HG02759 (cell line): ENCODE measurements at regions not wholly inside any gene's neighbourhood (a gene's known extent, or its start where the extent isn't known, plus 50 kb on each side); places are given as distances from the start of the nearest gene placed in this dataset.
A peak's percentile ranks its signal among the peaks of the same experiment; 100 is the strongest.
"Not testable (repeated sequence)": the region's sequence is repeated elsewhere in the genome, so short reads cannot be mapped to it uniquely, and the experiment has no call there.

Source experiments
- ATAC-seq: cut with Tn5 transposase; IDR thresholded peaks from one replicate; pipeline ENCODE4 v1.9.1; 2021; ENCODE audit warnings: mild to moderate bottlenecking, moderate library complexity; ENCODE audit not compliant: unreplicated experiment

DNA sequence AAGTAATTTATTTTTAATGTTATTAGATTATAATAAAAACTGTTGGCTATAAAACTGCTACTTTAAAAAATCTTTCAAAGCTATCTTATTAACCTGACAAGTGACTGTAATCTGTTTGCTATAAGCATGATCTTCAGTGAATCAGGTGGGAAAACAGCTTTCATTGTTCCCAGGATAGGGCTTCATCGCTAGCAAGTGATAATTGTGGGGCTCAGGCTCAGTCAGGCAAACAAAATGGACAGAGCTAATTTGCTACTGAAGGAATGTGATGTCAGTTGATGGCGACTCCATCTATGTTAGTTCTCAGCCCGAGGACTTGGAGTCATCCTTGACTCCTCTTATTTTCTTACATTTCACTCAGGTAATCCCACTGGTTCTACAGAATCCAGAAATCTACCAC is 125.0 kb downstream of the RASSF10 start:
- ATAC-seq = no peak

DNA sequence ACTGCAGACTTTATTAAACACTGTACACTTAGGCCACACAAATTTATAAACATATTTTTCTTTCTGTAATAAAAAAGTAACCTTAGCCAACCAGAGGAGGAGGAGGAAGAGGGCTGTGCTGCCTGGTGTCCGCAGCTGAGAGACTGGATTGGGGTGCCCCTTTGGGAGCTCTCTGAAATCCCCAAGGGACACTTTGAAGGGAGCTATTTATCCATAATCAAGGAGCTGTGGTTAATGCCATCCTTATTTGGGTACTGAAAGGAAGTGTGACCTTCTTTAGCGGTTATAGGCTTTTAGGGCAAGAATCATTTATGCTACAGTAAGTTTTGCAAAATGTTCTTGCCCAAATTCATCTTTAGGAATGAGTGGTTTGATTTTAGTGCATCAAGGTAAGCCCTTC is 125.8 kb downstream of the RASSF10 start:
- no peak for ATAC-seq

DNA sequence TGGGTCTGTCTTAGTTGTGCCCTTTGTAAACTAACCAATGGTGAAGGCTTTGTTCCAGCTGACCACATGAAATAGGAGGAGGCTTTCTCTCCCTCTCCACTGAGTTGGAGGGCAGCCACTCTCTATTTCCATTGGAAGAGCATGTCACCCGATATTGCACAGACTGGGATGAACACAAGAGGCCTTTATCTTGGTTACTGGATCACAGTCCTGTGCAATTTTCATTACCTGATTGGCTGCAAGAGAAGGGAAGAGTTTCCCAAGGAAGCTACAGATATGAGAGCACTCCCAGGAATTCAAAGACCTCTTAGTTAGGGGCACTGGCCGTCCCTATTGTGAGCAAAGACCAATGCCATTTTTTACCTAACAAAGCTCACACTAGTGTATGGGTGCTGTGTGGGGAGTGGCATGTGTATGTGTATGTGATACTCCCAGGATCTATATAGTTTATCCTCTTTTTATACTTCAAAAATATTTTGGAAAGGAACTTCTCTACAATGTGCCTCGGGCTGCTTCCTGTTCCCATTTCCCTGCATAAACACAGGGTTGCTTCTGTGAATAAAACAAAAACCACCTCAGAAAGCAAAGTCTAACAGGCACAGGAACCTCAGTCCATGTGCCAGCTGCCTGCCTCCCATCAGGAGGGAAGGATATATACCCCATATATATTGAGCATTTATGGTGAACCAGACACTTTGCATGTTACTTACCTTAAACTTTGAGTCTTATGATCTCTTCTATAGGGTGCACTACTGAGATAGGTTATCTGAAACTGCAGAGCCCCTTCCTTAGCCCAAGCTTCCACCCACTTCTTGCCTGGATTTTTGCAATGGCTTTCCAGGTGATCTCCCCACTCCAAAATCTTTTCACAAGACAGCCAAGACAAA is 126.5 kb downstream of the RASSF10 start:
- ATAC-seq = no peak

DNA sequence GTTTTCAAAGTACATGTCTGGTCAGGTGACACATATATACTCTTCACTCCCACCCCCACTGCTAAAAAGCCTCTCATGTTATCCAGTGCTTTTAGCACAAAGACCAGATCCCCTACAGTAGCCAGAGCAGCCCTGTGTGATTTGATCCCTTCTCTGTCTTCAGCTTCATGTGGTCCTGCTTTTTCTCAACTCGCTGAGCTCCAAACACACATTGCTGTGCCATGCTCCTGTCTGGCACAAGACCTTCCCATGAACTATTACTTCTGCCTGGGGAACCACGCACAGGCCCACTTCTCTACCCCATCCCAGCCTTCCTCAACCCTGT is 127.1 kb downstream of the RASSF10 start:
- ATAC-seq = no peak

DNA sequence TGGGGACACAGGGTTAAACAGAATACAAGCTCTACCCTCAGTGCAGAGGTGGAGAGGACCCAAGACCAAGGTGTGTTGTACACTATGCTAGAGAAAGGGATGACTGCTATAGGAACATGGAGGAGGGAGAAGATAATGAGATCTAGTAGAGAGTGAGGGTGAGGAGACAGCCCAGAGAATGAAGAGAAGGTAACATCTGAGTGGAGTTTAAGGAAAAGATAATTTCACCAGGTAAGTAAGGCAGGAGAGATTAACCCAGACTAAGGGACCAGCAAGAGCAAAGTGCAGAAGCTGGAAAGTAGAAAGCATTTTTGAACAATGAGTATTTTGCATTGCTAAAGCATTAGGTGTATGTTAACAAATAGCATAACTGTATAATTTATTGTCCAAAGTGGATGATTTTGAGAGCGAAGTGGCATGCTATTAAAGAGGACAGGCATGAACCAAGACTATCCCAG is 128.8 kb downstream of the RASSF10 start:
- no peak for ATAC-seq

DNA sequence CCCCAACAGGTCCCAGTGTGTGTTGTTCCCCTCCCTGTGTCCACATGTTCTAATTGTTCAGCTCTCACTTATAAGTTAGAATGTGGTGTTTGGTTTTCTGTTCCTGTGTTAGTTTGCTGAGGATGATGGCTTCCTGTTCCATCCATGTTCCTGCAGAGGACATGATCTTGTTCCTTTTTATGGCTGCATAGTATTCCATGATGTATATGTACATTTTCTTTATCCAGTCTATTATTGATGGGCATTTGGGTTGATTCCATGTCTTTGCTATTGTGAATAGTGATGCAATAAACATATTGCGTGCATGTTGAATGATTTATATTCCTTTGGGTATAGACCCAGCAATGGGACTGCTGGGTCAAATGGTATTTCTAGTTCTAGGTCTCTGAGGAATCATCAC is 130.0 kb downstream of the RASSF10 start:
- not testable (repeated sequence) for ATAC-seq

DNA sequence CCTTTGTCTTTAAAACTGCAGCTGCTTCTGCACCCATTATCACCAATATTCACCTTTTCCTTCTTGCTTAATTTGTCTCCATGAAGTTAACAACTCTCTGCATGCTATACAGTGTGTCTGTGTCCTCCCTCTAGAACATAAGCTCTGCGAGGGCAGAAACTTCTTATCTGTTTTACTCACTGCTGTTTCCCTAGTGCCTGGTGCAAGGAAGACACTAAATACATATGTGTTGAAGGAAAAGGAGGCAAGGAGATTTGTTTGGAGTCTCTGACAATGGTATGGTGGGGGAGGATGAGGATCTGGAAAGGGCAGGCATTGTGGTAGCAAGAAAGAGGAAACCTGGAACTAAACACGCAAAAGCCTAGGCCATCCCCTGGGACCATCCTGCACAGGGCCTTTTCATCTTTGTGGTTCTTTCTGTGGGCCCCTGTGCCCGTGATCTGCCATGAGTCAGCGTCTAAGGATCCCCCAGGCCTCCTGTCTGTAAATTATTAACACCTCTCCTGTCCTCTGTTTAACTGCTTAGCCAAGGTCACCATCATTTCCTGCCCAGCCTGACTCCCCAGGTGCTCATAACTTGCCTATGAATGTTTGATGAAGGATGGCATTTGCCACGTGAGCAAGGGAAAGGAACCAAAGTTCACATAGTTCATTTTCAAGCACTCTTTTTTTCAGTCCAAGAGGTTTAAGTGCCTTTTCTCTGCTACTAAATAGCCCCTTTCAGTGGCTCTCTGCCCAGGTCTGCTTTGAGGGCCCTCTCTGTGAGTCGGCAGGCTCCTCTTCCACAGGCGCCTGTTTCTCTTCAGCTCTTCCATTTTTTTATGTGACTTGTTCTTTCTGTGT is 131.1 kb downstream of the RASSF10 start:
- peak; percentile 93 for ATAC-seq

DNA sequence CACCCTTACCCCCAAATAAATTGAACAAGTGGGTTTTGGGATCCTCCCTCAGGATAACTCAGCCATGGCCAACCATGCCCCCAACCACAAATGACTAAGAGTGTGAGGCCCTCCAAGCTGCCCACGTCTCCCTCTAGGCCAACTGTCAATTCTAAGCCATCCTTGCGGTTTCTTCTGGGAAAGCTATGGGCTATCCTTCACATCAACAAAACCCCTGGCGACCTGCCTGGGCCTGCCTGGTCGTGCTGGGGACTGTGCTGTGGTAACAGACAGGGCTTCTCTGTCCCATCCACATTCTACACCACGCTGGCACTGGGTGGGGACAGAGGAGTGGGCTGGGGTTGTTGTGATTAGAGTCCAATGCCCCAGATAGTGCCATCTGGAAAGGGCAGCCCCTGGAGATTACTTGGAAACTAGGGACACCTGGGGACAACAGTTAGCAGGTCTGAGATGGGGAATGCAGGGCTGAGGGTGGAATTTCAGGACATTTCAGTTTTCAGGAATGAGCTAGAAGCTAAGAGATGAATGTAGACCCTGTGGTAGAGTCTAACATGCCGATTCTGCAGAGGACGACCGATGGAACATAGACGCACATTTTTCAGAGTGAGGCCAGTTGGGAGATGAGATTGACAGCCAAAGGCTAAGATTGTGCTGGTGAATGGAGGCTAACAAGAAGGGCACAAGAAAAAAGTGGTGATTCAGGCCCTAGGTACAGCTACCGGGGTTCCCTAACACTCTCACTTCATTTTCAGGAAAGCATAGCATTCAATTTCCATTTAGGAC is 131.9 kb downstream of the RASSF10 start:
- peak; percentile 10 for ATAC-seq

DNA sequence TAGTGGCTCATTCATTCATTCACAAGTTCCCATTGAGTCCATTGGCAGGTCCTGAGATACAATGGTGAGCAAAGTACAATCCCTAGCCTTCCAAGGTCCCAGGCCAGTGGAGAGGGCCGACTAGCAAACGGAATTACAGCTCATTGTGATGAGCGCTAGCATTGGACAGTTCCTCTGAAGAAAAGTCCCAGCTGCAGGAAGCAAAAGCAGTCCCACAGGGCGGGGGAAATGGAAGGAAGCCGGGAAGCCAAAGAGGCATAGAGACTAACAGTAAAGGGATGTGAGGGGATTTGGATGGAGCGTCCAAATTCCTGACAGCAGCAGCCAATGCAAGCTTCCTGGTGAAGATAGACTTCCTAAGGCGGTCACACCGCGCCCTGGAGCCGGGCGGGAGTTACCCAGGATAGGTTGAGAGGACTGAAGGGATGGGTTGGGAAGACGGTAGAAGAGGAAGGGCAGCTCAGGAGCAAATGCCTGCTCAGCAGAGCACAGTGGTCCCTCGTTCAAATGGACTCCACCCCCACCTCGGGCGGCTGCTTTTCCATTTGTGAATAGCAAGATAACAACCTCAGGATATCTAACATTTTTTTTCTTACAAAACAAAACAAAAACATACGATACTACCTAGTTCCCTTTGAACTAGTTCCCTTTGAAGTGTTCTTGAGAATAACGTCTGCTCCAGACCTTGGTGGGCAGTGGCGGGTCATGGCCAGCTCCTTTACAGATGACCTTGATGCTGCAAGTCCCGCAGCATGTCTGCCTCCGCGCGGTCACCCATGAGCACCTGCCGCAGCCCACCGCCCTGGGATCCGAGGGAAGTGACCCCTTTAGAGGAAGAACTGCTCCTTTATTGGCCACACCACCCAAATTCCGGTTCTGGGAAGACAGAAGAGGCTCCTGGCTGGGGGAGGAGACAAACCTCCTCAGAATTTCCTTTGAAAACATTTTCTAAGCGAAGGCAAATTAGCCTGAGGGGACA is 132.9 kb downstream of the RASSF10 start:
- no peak for ATAC-seq

DNA sequence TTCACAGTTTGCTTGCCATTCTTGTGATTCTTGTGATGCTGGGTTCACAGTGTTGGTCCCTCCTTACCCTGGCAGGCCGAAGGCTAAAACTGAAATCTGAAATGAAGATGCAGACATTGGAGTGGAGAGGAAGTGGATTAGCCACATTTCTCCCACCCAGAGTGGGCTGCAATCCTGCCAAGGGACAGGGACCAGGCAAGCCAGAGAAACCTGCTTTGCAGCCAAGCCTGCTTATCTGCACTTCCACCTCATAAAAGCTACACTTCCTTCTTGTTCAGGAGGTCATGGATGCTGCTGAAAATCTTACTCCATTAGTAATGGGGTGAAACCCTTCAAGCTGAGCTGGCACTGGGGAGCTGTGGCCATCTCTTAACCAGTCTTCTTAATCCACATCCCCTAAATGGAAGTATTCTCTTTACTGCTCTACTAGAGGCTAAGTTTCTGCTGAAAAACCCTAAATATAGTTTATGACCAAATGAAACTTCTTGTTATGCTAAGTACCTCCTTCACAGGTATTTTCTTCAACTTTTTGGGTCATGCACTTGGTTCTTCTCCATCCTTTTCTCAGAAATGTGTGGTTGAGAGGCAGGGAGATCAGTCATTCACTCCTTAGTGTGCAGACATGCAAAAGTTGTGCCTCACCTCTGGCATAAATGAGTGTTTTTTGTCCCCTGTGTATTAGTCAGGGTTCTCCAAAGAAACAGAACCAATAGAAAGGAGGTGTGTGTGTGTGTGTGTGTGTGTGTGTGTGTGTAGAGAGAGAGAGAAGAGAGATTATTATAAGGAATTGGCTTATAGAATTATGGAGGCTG is 133.9 kb upstream of the BMAL1 start:
- ATAC-seq = no peak

DNA sequence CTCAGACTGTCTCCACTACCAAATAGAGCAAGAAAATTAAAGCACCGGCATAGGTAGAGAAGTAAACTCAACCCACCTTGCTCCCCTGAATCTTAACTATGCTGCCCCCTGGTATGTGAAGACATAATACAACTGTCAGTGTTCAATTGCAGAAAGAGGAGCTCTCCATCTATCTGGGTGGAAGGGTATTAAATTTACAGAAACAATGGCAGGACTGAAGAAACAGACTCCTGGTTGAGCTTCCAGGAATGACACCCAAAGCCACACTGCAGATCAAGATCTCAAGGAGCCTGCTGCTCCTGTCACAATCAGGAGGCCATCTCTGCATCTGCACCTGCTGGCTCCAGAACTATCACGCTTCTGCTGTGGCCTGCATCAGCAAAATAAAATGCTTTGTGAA is 132.1 kb upstream of the BMAL1 start:
- ATAC-seq = no peak

DNA sequence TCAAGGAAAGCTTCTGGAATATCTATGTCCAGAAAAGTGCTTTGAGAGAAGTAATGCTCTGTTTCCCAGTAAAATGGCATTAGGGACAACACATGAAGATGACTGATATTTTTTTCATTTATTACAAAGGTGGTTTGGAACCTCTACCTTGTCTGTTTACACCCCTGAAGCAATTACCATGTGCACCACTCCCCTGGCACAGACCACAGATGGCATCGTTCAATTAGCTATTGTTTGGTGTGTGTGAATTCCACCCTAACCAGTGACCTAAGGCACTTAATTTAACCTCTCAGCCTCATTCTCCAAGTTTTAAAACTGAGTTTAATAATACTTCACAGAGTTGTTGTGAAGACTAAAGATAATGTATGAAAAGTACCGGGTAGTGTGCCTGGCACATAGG is 127.6 kb upstream of the BMAL1 start:
- ATAC-seq = no peak

DNA sequence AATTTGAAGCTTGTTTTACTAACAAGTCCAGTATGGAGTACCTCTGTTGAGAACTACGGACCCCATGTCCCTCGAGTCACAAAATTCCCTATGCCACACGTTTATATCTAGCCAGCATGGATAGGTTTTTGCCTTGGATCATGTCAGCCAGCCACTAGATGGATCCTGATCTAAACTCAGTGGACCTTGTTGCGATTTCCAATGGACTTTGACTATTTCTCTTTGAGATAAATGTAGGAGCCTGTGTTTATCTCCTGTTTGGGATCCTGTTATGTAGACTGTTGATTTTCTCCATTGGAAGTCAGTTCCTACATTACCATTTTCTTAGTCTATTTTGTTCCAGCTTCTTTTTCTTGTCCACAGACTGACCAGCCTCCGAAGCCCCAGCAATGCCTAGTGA is 127.1 kb upstream of the BMAL1 start:
- ATAC-seq = no peak

DNA sequence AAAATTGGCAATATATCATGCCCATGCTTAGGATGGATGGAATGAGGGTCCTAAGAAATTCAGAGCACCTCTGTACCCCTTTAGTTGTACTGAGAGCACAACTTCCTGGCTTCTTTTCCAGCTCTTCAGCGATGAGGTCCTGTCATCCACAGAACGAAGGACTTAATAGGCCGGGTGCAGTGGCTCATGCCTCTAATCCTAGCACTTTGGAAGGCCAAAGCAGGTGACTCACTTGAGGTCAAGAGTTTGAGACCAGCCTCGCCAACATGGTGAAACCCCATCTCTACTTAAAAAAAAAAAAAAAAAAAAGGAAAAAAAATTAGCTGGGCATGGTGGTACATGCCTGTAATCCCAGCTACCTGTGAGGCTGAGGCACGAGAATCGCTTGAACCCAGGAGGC is 125.3 kb upstream of the BMAL1 start:
- no peak for ATAC-seq

DNA sequence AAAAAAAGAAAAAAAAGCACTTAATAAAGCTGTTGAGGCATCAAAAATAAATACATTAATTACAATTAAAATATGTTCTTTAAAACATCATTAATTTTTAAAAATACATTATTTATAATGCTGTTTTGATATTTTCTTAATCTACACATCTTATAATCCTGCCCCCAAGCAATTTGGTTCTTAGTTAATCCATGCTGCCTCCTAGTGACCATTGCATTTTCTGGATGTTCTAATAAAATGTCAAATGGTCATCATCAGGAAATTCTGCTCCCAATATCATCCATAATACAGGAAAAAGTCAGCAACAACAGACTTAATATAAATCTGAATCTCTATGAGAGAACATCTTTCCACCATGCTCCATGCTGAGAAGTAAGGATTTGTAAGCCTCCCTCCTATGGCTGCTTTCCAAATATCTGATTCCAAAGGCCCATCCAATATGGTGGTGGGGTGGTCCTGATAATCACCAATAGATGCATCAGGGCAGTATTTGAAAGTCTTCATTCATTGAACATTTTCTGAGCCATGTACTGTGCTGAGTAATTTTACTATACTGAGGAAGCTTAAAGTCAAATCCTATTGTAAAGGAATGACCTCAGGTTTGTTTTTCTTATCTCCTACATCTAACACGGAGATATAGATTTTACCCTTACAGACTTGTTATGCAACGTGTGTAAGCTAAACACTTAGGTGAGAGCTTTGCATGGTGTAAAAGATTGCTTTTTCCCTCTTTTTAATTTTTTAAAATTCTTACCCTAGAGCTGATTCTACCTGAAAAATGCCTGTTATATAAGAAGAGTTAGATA is 124.7 kb upstream of the BMAL1 start:
- ATAC-seq = no peak

DNA sequence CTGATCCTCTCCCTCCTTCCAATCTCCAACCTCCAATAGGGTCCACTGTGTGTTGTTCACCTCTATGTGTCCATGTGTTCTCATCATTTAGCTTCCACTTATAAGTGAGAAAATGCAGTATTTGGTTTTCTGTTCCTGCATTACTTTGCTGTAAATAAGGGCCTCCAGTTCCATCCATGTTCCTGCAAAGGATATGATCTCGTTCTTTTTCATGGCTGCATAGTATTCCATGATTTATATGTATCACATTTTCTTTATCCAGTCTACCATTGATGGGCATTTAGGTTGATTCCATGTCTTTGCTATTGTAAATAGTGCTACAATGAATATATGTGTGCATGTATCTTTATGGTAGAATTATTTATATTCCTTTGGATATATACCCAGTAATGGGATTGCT is 123.2 kb upstream of the BMAL1 start:
- not testable (repeated sequence) for ATAC-seq

DNA sequence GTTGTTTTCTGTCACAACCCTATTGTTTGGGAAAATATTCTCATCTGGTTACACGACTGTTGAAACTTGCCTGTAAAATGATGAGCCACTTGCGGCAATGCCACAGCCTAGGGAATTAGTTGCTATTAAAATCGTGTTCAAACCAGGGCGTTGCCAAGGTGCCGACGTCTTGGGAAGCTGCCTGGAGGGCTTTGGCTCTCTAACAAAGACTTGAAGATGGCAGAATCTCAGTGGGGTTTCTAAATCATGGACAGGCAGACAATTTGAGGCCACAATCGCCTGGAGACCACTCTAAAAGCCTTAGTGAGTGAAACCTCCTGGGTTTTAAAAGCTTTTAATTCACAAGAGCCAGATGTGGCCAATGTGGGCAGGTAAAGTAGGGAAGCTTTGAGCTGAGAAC is 117.2 kb upstream of the BMAL1 start:
- no peak for ATAC-seq

DNA sequence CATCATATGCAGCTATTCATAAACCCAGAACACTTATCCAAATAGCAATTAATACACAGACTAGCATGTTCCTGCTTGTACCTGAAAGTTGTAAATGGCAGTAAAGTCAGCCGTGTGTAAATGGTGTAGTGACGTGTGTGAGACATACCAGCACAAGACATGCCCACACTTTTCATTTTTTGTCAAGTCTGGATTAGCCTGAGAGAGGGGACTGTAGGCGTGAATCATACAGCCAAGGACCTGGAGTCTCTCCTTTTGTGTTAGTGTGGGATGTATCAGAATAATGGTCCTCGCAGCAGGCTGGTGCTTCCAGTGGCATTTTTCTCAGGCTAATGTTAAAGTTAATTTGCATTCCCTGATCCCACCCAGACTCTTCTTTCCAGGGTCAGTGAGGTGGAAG is 116.8 kb upstream of the BMAL1 start:
- no peak for ATAC-seq

DNA sequence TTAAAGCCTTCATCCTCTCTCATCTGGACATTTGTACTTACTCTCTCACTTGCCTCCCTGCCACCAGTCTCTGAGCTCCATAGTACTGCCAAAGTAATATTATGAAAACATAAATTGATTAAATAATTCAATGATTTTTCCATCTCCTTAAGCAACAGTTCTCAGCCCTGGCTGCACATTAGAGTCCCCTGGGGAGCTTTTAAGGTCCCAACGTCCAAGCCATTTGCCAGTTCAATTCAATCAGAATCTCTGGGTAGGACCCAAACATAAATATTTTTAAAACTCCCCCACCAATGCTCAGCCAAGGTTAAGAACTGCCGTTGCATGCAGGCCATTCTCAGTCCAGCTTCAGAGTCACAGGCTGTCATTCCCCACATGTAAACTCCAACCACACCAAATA is 114.4 kb upstream of the BMAL1 start:
- no peak for ATAC-seq
